ENCODE measurements at regions not wholly inside any gene's neighbourhood (a gene's known extent, or its start where the extent isn't known, plus 50 kb on each side); places are given as distances from the start of the nearest gene placed in this dataset.
A peak's percentile ranks its signal among the peaks of the same experiment; 100 is the strongest.
"Not testable (repeated sequence)": the region's sequence is repeated elsewhere in the genome, so short reads cannot be mapped to it uniquely, and the experiment has no call there.

- DNase-seq (ENCODE audit: low read depth, low spot score): no peak
Measured at GRCh38 chr19:28299649-28300048, 913.3 kb downstream of the UQCRFS1 start.

DNA sequence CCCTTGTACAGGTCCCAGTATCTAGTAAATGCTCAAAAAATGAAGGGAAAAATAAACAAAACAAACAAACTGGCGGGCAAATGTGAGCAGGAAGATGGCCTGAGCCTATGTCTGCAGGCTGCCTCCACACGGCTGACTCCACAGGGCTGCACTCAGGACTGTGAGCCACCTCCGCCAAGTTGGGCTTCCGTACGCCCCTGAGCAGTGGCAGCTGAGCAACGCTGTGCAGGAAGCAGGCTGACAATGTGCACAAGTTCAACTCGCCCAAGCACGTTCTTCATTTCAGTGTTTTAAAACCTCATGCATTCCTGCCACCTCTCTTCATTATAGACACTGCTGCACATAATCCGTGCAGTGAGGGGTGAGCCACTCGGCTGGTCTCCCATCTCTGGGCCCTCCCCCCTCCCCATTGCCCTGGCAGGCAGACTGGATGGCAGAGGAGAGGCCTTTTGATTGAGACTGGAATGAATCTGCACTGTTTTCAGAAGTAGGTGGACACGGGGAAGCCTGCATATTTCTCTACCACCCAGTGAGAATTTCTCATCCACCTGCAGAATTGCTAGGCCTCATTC, 915.3 kb downstream of the UQCRFS1 start:
- no peak for DNase-seq (ENCODE audit: low read depth, low spot score)

GRCh38 chr19:28297036-28297435, 915.9 kb downstream of the UQCRFS1 start:
- DNase-seq (ENCODE audit: low read depth, low spot score): no peak

DNA sequence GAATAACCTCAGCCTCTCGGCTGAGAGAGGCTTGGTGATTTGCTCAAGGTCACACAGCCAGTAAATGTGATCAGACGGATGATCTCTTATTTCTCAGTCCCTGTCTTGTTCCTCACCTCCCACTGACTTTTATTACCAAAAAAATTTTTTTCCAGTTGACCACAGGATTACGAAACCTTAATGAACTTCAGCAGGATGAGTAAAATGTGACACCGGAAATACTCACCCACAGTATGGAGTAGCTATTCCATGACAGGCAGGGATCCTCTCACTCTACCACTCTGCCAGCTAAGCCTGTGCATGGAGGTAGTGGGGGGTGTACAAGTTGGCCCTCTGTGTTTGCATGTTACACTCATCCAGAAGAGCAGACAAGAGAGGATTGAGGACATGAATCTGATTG, 916.4 kb downstream of the UQCRFS1 start:
- DNase-seq (ENCODE audit: low read depth, low spot score): no peak

GRCh38 chr19:28294975-28295374, 918.0 kb downstream of the UQCRFS1 start:
- not testable (repeated sequence) for DNase-seq (ENCODE audit: low read depth, low spot score)

DNA sequence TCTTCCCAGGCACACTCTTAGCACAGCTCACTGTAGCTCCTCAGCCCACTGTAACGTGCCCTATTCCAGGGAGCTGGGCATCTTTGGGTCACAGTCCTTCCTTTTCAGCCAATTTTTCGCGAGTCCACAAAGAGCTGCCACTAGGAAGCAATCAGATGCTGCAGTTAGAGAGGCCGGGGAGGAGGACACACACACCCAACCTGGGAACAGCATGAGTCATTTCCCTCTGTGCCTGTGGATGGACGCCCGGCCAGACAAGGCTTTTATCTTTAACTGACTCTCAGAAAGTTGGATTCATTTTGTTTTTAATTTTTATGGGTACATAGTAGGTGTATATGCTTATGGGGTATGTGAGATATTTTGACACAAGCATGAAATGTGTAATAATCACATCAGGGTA, 918.6 kb downstream of the UQCRFS1 start:
- DNase-seq (ENCODE audit: low read depth, low spot score): no peak

DNA sequence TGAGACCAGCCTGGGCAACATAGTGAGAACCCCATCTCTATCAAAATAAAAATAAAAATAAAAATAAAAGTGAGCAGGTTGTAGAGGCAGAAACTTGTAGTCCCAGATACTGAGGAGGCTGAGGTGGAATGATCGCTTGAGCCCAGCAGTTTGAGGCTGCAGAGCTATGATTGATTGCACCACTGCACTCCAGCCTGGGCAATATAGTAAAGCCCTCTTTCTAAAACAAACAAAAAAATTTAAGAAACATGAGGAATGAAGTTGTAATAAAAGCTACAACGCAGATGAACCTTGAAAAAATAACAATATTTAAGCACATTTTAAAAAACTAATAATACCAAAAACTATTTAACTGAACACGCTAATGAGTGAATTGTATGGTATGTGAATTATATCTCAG, 919.3 kb downstream of the UQCRFS1 start:
- no peak for DNase-seq (ENCODE audit: low read depth, low spot score)

- DNase-seq (ENCODE audit: low read depth, low spot score): peak; percentile 75
Measured at GRCh38 chr19:28292822-28293500, 920.0 kb downstream of the UQCRFS1 start.

GRCh38 chr19:28291874-28292273, 921.1 kb downstream of the UQCRFS1 start:
- DNase-seq (ENCODE audit: low read depth, low spot score): no peak

- no peak for DNase-seq (ENCODE audit: low read depth, low spot score)
Measured at GRCh38 chr19:28290963-28291657, 921.8 kb downstream of the UQCRFS1 start.

DNA sequence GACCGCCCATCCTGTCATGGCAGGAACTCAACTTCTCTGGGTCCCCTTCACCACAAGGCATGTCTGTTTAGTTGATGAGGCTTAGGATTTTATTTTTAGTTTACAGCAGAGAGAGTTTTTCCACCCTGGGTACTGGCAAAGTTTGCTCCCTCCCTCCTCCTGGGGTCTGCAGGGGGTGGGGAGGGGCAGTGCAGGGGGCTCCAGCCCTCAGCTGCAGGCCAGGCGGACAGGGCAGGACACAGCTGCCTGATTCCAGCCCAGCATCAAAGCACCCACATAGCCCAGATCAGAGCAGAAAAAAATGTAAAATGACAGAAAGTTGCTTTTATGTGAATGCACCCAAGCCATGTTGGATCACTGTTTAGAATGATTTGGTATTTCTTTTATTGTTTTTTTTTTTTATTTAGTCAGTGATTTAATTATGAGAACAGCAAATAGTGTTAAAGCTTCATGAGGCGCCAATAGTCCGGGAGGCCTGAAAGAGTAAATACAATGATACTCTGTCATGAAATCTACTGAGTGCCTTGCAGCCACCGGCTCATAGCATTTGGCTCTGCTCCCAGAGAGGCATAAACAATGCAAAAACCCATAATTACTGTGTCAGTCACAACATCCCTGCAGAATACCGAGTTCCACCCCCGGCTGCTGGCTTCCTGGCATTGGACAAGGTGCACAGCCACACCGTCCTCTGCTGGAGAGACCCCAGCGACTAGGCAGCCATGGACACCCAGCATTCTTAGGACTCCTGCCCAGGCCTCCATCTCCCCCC, 923.5 kb downstream of the UQCRFS1 start:
- DNase-seq (ENCODE audit: low read depth, low spot score): no peak

DNA sequence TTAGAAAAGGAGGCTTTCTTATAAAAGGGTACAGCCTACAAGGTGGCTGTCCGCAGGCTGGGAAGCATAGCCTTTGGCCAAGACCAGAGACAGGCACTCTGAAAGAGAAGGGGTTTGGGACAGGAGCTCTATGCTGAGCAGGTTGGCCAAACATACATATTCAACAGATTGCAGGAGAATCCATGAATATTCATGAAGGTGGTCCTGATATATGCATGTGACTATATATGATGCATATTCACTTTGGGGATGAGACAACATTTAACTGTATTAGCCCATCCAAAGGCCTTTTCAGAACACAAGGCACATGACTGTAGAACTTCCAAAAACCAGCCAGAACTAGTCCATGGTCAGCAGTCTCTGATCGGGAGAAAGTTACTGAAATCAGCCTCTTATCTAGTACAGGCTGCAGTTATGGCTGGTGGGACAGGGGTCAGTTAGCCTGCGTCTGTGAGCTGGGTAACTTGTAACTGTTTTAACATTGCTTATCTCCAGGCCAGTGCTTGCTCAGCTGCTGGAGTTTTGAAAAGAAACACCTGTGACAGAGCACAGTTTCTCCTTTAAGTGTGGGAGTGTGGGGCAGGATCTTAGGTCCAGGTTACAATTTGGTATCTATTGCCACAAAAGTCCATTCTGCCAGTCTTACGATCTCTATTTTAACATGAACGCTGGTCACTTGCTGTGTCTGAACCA, 924.2 kb downstream of the UQCRFS1 start:
- no peak for DNase-seq (ENCODE audit: low read depth, low spot score)

DNA sequence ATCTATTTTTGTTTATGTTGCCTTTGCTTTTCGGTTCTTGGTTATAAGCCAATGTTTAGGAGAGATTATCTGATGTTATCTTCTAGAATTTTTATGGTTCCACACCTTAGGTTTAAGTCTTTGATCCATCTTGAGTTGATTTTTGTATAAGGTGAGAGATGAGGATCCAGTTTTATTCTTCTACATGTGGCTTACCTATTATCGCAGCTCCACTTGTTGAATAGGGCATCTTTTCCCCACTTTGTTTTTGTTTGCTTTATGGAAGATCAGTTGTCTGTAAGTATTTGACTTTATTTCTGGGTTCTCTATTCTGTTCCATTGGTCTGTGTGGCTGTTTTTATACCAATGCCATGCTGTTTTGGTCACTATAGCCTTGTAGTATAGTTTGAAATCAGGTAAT, 927.0 kb downstream of the UQCRFS1 start:
- DNase-seq (ENCODE audit: low read depth, low spot score): no peak

DNA sequence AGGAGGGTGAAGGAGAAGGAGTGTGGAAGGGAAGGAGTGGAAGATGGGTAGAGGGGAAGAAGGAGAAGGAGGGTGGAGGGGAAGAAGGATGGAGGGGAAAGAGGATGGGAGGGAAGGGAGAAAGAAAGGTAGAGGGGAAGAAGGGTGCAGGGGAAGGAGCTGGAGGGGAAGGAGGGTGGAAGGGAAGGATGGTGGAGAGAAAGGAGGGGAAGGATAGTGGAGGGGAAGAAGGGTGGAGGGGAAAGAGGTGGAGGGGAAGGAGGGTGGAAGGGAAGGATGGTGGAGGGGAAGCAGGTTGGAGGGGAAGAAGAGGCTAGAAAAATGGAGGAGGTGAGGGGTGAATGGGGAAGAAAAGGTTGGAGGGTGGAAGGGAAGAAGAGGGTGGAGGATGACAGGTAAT, 927.9 kb downstream of the UQCRFS1 start:
- no peak for DNase-seq (ENCODE audit: low read depth, low spot score)

GRCh38 chr19:28284389-28284788, 928.6 kb downstream of the UQCRFS1 start:
- DNase-seq (ENCODE audit: low read depth, low spot score): no peak

- no peak for DNase-seq (ENCODE audit: low read depth, low spot score)
Measured at GRCh38 chr19:28283592-28283991, 929.4 kb downstream of the UQCRFS1 start.

- no peak for DNase-seq (ENCODE audit: low read depth, low spot score)
Measured at GRCh38 chr19:28281676-28282075, 931.3 kb downstream of the UQCRFS1 start.

DNA sequence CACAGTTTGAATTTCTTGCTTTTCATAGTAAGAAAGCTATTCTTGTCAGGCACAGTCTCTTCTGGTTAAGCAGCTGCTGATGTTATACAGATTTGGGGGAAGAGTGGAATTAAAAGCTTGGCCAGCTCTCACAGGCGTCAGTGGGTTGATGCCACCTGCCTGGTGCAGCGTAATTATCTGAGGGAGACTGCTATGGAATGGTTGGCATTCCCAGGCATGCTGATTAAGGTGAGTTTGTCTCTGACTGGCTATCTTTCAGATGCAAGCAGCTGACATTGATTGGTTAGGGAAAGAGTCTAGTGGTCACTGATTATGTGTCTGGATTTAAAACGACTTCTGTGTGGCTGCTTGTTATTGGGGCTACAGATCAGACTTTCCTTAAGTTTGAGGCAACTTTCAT, 948.4 kb downstream of the UQCRFS1 start:
- no peak for DNase-seq (ENCODE audit: low read depth, low spot score)

GRCh38 chr19:28258829-28259228, 954.1 kb downstream of the UQCRFS1 start:
- DNase-seq (ENCODE audit: low read depth, low spot score): no peak

GRCh38 chr19:28257396-28257795, 955.6 kb downstream of the UQCRFS1 start:
- DNase-seq (ENCODE audit: low read depth, low spot score): no peak

GRCh38 chr19:28247243-28247642, 965.7 kb downstream of the UQCRFS1 start:
- no peak for DNase-seq (ENCODE audit: low read depth, low spot score)

DNA sequence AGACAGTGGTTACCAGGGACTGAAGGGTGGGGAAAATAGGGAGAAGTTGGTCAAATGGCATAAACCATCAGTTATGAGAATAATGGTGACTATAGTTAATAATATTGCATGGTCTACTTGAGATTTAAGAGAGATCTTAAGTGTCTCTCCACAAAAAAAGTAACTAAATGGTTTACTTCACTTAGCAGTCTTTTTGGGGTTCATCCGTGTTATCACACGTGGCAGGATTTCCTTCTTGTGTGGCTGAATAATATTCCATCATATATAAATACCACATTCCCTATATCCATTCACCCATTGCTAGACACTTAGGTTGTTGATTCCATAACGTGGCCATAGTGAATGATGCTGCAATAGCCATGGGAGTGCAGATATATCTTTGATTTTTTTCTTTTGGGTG, 967.0 kb downstream of the UQCRFS1 start:
- DNase-seq (ENCODE audit: low read depth, low spot score): no peak

Measured in iPS DF 19.7 (cell line).